Keratinocyte (primary cell): ENCODE measurements at regions not wholly inside any gene's neighbourhood (a gene's known extent, or its start where the extent isn't known, plus 50 kb on each side); places are given as distances from the start of the nearest gene placed in this dataset.

Source experiments
- DNase-seq: peaks from one replicate; pipeline ENCODE4 v3.0.0-alpha.2; 2011; ENCODE audit warnings: low read depth, missing footprints, low spot score
- FAIRE-seq: peaks from 2 replicates; lab custom pipeline; 2011; peaks lifted over from hg19 to GRCh38; lab: Jason Lieb, UNC
- H2AFZ ChIP-seq: 2 replicates; pipeline ENCODE4 v1.6.0; 2012; ENCODE audit warnings: low read length, control low read depth, inconsistent platforms; ENCODE audit not compliant: control insufficient read depth
- H3K27ac ChIP-seq: 2 replicates; pipeline ENCODE4 v1.5.1; 2011; ENCODE audit warnings: low read length; ENCODE audit not compliant: control insufficient read depth, insufficient read depth
- H3K27me3 ChIP-seq: 3 replicates; pipeline ENCODE4 v1.6.0; 2011; ENCODE audit warnings: low read length; ENCODE audit not compliant: control insufficient read depth, insufficient read depth; ENCODE audit errors: extremely low read depth
- H3K36me3 ChIP-seq, 2 experiments: 2 replicates in 1 of 2; 3 replicates in 1 of 2; pipeline ENCODE4 v1.5.1; 2011; ENCODE audit warnings: low read length in 2 of 2, mild to moderate bottlenecking in 1 of 2; ENCODE audit not compliant: control insufficient read depth in 2 of 2, insufficient read depth in 2 of 2; ENCODE audit errors: extremely low read depth in 1 of 2
- H3K4me1 ChIP-seq: 3 replicates; pipeline ENCODE4 v1.5.1; 2011; ENCODE audit warnings: low read length; ENCODE audit not compliant: control insufficient read depth, insufficient read depth; ENCODE audit errors: extremely low read depth
- H3K4me2 ChIP-seq: 3 replicates; pipeline ENCODE4 v1.6.0; 2011; ENCODE audit warnings: low read depth, low read length; ENCODE audit not compliant: control insufficient read depth, insufficient read depth; ENCODE audit errors: extremely low read depth
- H3K4me3 ChIP-seq, 3 experiments: fragments of 200-600 bp in 1 of 3; sonication (generic) in 1 of 3; 2 replicates in 2 of 3; 3 replicates in 1 of 3; pipeline ENCODE4 v1.5.1; 2011 to 2016; ENCODE audit warnings: low read length in 3 of 3, mild to moderate bottlenecking in 3 of 3, control low read depth in 2 of 3, inconsistent platforms in 1 of 3, low read depth in 1 of 3, mixed read lengths in 1 of 3, mixed run types in 1 of 3, moderate library complexity in 1 of 3; ENCODE audit not compliant: control insufficient read depth in 2 of 3, insufficient read depth in 2 of 3; ENCODE audit errors: extremely low read depth in 1 of 3
- H3K79me2 ChIP-seq: 2 replicates; pipeline ENCODE4 v1.6.0; 2012; ENCODE audit warnings: low read length; ENCODE audit not compliant: control insufficient read depth, insufficient read depth
- H3K9ac ChIP-seq: 3 replicates; pipeline ENCODE4 v1.6.0; 2011; ENCODE audit warnings: low read length; ENCODE audit not compliant: control insufficient read depth, insufficient read depth; ENCODE audit errors: extremely low read depth
- H3K9me1 ChIP-seq: 3 replicates; pipeline ENCODE4 v1.6.0; 2011; ENCODE audit warnings: low read length; ENCODE audit not compliant: control insufficient read depth, insufficient read depth; ENCODE audit errors: extremely low read depth
- H3K9me3 ChIP-seq: 2 replicates; pipeline ENCODE4 v1.5.1; 2012; ENCODE audit warnings: low read depth, low read length; ENCODE audit not compliant: control insufficient read depth
- H4K20me1 ChIP-seq: 3 replicates; pipeline ENCODE4 v1.6.0; 2011; ENCODE audit warnings: low read length; ENCODE audit not compliant: control insufficient read depth, insufficient read depth; ENCODE audit errors: extremely low read depth
- CTCF ChIP-seq, 3 experiments: IDR thresholded peaks in 1 of 3; conservative IDR thresholded peaks in 1 of 3; optimal IDR thresholded peaks in 1 of 3; 2 replicates in 2 of 3; 3 replicates in 1 of 3; pipeline versions ENCODE3 to v1.5.1; 2011; ENCODE audit warnings: low read length in 3 of 3, mild to moderate bottlenecking in 3 of 3, moderate library complexity in 2 of 3, control low read depth in 1 of 3, inconsistent platforms in 1 of 3; ENCODE audit not compliant: insufficient read depth in 2 of 3; ENCODE audit errors: extremely low read depth in 1 of 3
- EZH2 ChIP-seq: IDR thresholded peaks from one replicate; pipeline ENCODE4 v1.6.1; 2012; ENCODE audit warnings: inconsistent platforms, mild to moderate bottlenecking, low read length, moderate library complexity
- dilution Hi-C: fragments of 300-500 bp; cut with MboI; formaldehyde crosslinking; loops from one replicate; pipeline ENCODE4 v1.7.0; 2020; ENCODE audit warnings: low sequenced_read_pairs; ENCODE audit not compliant: extremely low pct_ligation_motif_present

- dilution Hi-C loops = no loop called here
- Histone ChIP-seq H3K9me1 (no peaks in the 10 kb centered on the region), H3K4me3 (no peak overlapping the region), H3K9ac (no peak overlapping the region), H3K27me3 (no peaks in the 10 kb centered on the region), H3K79me2 (no peaks in the 10 kb centered on the region), H3K27ac (no peak overlapping the region), H3K4me1 (peaks cover 10% of the 10 kb centered on the region), H4K20me1 (no peaks in the 10 kb centered on the region), H3K9me3 (no peaks in the 10 kb centered on the region), H3K36me3 (no peaks in the 10 kb centered on the region), H2AFZ (no peak overlapping the region), H3K4me2 (no peak overlapping the region)
- no peak for DNase-seq
- TF ChIP-seq CTCF (optimal IDR thresholded peaks at IDR 0.05 in 1 of 3, IDR thresholded peaks at IDR 0.05 in 1 of 3, conservative IDR thresholded peaks at IDR 0.05 in 1 of 3; ENCODE audit: extremely low read depth in 1 of 3, insufficient read depth in 2 of 3, low read length in 3 of 3) (no peak), EZH2 (no peak)
- no peak for FAIRE-seq
Measured at GRCh38 chr6:113522376-113522775, 334.8 kb upstream of the MARCKS start.

- dilution Hi-C loops = no loop called here
- H3K4me1 ChIP-seq = peaks cover 18% of the 10 kb centered on the region
- no peak for FAIRE-seq
- no peaks in the 10 kb centered on the region for H4K20me1 ChIP-seq
- H3K9me3 ChIP-seq = no peaks in the 10 kb centered on the region
- no peak overlapping the region for H3K9ac ChIP-seq
- H3K27me3 ChIP-seq = no peaks in the 10 kb centered on the region
- H3K4me3 ChIP-seq = no peak overlapping the region
- no peak overlapping the region for H2AFZ ChIP-seq
- DNase-seq = no peak
- no peak overlapping the region for H3K4me2 ChIP-seq
- no peaks in the 10 kb centered on the region for H3K36me3 ChIP-seq
- no peaks in the 10 kb centered on the region for H3K79me2 ChIP-seq
- no peak for TF ChIP-seq EZH2
- TF ChIP-seq CTCF (optimal IDR thresholded peaks at IDR 0.05 in 1 of 3, IDR thresholded peaks at IDR 0.05 in 1 of 3, conservative IDR thresholded peaks at IDR 0.05 in 1 of 3; ENCODE audit: extremely low read depth in 1 of 3, insufficient read depth in 2 of 3, low read length in 3 of 3) = no peak
- H3K27ac ChIP-seq = no peak overlapping the region
- H3K9me1 ChIP-seq = no peaks in the 10 kb centered on the region
Measured at GRCh38 chr6:113524826-113525225, 332.3 kb upstream of the MARCKS start.
